ENCODE measurements at regions not wholly inside any gene's neighbourhood (a gene's known extent, or its start where the extent isn't known, plus 50 kb on each side); places are given as distances from the start of the nearest gene placed in this dataset.
"Not testable (repeated sequence)": the region's sequence is repeated elsewhere in the genome, so short reads cannot be mapped to it uniquely, and the experiment has no call there.

DNA sequence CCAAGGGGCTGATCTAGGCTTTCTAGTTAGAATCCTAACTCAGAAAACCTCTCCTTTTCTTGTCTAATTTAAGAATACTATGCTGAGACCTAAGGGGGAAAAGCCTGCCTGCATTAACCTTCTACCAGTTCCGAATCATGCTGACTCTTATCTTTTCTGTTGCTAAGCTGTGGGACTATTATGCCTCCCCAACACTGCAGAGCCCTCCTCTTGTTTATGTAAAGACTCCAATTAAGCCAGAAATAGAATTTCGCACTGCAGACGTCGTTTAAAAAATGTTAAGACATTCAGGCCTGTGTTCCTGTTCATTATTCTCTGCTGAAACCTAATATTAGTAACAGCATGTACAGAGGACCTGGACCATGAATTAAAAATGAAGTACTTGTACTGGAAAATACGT is 310.6 kb upstream of the ATP11B start:
- DNase-seq = no peak

DNA sequence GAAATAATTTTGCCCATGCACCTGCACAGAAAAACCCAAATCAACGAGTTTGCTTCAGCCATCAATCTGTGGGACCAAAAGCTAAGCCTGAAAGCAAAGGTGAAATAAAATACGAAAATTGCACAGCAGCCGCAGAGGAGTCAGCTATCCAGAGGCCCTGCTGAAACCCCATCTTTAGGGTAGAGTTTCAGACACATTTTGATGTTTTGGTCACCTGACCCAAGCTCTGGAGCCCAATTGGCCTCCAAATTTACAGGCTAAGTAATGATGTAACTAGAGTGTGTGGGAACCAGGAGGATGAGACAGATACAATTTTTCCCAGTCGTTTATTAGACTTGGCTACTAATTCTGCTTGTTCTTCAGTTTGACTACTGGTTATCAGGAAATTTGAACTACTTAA is 308.6 kb upstream of the ATP11B start:
- DNase-seq = no peak

DNA sequence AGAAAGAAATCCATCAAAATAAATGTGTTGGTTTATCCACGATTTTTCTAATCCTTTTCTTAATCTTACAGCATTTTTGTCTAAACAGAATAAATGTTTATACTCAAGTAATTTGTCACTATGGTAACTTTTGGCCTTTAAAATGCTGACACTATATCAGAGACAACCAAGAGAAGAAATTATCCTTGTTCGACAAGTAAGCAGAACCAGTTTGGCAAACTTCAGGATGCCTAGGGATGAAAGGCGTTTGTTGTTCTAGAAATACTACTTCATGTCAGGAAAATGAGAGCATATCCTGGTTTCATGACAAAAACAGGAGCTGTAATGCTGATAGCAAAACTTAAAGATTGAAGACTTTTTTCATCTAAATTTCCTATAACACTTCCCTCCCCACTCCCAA is 308.0 kb upstream of the ATP11B start:
- no peak for DNase-seq

DNA sequence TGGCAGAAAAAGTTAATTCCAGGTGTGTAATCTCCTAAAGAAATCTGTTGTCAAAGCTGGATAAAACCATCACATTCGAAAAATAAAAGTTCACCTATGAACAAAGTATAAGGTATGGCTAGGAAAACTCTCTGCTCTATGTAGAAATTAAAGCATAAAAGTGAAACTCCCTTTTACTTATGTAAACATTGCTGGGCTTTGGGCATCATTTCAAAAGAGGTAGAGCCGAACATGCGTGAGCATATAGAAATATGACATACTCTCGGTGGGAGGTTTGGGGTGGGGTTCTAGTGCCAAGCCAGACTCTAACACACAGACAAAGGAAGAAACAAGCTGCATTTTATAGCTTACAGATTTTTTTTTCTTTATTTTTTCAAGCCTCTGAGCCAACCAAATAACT is 306.8 kb upstream of the ATP11B start:
- no peak for DNase-seq

DNA sequence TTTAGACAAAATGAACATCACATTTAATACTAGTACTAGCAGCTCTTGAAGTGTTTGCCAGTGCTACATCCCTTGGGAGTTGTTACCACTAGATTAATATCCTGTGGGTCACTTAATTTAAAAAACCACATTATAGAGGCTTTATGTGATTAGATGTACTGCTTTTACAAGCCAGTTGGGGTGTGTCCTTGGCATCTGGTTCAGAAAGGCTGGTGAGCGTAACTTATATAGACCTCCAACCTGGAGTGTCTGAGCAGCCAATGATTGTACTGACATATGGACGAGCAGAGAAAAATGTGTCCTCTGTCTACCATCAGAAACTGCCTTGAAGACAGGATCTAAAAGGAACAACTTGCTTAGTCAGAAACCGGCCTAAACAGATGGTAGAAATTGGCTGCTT is 306.2 kb upstream of the ATP11B start:
- no peak for DNase-seq

DNA sequence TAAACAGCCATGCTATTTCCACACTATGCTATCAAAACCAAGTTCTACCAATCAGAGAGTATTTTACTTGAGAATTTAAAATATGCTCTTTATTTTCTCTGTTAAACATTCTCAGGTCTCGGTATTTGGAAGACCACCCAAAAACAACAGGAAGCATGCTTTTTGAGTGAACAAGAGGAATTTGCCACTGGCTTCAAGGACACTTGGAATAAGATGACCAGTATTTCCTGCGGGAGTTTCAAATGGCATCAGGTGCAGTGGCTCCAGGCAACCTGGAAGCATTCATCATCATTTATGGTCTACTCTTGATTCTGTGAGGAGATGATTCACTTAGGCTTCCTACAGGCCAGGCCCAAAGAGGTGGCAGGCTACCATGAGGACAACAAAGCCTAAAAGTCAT is 305.7 kb upstream of the ATP11B start:
- DNase-seq = no peak

DNA sequence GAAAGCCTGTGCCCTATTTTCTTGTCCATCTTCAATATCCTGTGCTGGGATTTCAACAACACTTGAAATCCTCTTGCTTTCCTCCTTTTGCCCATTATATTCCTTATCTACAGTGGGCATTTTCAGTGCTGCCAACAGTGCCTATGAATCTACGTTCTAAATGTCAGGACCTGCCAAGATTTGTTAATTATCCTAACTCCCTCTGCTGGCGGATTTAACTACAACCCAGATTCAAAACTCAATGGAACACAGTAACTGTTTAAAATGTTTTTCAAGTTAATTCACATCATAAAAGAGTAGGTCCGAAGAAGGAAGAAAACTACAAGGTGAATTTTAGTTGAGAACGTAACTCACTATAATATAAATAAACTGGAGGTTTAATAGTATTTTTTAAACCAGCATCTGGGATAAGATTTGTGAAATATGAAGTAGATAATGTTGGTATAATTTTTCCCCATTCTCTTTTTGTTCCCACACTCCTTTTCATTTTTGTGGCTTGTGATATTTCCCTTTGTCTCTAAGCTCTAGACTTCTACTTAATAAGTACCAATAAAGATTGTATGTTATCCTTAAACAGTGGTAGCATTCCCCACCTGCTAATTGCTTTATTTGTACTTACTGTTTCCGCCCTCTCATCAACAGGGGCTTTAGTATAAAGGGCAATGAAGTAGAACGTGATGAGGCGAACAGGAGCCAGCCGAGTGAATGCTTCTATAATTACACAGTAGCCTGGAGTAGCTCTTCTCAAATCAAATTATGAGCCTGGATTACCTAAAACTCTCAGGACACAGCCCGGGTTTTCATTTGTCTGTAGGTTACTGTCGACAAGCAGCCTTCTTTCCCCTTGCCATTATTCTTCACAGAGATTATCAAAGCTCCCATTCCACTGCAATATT is 302.5 kb upstream of the ATP11B start:
- no peak for DNase-seq

DNA sequence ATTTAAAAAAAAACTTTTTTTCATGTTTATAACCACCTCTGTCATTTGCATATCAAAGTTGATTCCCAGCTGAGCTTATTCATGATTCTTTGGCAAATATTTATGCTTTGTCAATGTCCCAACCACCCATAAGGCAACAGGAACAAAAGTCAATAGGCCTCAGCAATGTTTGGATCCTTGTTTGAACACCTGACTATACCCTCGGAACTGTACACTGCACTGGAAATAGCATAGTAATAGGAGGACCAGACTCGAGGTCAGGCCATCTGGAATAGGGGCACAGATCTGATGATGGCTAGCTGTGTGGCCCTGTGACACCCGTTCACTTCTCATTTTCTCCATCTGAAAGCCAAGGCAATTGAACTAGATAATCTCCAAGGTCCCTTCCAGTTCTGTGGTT is 301.7 kb upstream of the ATP11B start:
- no peak for DNase-seq

DNA sequence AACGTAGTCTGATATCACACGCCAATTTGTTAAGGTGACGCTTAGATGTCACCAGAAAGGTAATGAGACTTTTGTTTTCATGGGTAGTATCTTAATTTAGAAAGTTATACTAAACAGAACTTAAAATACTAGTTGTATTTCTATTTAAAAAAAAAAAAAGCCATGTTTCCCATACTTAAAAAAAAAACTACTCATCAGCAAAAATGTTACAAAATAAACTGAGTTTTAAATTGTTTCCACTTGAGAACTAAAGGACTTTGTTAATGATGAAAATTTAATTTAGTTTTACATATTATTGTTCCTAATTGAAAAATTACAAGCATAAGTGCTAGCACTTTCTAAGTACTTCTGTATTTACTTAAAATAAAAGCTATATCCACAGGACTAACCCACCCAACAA is 300.8 kb upstream of the ATP11B start:
- DNase-seq = no peak

DNA sequence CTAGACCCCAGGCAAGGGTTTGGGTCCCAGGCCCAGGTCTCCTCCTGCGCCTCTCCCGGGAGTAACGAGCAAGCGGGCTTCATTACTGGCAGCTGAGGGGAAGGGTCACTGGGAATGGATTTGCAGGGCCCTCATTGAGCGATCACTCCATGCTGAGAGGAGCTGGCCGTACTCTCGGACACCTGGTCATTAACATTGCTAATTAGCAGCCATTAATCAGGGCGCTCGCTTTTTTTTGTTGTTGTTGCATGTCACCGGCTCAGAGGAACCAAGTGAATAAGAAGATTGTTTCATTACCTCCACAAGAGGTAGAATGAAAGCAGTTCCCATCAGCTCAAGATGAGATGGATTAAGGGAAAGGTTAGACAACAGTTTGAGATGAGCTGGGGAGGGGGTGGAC is 293.0 kb upstream of the ATP11B start:
- no peak for DNase-seq

DNA sequence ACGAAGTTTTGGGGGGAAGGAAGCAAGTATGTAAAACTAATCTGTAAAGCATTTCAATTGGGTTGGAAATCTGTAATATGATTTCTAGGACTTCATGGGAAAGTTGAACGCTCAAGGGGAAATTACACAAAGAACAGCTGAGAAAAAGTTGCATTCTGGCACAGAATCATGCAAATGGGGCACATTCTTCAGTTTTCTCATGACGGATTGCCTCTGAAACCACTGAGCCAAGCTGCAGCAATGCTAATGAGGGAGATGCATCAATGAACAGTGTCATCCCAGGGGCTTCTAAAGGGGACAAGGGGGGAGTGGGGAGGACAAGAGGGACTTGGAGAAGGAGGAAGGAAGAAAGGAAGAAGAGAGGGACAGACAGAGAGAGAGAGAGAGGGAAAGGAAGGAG is 291.4 kb upstream of the ATP11B start:
- no peak for DNase-seq

DNA sequence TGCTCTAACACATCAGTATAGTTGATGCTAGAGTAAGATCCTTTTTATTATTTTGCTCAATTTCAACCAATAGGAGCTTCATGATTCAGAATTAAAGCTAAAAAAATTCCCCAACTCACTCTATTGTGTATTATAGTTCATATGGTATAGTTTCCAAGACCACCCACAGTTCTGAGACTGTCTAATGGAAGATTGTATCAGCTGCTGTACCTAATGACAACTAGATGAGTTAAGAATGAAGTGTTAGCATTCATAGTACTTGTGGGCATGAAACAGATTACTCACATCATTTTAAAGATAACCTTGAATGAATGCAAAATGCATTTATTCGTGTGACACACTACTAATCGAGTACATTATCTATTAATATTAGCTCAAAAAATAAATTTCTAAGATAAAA is 289.9 kb upstream of the ATP11B start:
- DNase-seq = no peak

DNA sequence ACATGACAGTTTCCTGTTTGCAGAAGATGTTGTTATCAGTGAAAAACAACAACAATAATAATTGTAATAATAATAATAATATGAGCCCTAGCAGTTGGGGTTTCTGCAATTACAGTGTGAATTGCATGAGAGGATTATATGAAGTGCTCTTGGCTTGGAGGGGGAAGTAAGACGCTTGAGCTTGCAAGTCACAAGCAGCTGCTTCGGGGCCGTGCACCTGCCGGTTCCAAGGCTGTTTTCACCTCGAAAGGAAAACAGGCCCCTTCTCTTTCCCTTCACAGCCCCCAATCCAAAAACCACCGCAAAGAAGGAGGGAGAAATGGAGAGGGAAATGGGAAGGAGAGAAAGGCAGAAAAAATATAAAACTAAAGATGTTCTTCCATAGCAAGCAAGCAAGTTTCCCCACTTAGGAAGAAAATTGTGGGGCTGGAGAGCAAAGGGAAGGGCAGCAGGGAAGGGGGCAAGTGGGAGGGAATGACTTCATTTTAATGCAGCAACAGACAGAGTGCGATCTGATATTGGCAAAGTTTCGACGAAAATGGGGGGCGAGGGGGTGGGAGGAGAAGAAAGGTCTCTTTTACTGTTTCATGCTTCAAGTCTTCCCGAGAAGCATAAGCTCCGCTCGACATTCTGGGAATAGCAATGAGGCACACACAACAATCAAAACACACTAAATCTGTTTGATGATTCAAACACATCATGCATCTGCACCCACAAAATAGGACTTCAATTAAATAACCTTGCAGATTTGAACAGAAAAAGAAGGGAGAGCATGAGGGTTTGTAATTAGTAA is 284.2 kb upstream of the ATP11B start:
- DNase-seq = no peak

DNA sequence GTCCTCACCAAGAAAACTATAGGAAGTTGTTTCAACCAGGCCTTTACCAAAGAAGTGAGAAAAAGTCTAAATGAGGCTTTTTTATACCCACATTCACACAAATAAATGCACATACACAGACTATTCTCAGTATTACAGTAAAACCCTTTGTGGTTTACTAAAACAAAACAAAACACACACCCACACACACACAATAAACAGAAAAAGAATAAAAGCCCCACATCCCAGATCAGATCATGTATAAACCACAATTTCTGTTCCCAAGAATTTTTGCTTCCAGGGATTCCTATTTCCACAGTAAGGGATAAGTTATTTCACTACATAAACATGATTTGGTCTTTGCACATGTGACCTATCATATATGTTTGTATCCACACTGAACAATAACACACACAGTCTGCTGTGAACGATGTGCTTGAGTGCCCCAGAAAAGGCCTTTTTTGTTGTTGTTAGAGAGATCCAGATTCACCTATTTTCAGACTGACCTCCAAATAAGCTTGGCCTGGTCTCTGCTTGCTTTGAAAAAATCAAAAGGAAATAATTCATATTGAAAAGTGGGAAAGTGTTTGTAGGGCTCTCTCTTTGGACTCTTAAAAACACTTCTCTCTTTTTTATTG is 283.4 kb upstream of the ATP11B start:
- no peak for DNase-seq

DNA sequence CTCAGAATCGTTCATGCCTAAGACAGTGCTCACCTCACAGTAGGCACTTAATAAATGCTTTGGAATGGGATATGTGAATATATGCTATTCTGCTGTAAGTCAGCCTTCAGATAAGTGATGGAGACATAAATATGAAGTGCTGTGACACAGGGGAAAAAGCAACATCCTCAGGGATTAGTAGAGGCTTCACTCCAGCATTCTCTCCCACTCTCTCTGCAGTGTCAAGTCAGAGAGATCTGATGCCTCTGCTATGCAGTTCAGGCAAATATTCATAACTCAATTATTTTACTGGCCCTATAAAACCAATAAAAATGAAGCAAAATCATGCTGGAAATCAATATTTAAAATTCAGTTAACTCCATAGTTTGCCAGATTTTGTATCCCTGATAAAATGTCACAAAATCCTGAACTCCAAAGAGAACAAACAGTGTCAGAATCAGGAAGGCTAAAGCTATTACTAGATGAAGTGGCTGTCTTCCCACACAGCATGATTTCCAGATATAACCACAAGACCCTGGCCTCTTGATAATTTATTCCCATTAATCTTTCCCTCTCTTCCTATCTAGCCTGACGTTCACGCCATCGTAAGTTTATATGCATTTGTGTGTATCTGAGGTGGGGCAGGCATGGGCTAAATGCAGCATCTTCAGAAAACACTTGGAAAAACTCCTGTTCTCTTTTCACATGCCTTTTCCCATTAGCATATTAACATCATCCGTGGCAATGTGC is 278.9 kb upstream of the ATP11B start:
- DNase-seq = no peak

DNA sequence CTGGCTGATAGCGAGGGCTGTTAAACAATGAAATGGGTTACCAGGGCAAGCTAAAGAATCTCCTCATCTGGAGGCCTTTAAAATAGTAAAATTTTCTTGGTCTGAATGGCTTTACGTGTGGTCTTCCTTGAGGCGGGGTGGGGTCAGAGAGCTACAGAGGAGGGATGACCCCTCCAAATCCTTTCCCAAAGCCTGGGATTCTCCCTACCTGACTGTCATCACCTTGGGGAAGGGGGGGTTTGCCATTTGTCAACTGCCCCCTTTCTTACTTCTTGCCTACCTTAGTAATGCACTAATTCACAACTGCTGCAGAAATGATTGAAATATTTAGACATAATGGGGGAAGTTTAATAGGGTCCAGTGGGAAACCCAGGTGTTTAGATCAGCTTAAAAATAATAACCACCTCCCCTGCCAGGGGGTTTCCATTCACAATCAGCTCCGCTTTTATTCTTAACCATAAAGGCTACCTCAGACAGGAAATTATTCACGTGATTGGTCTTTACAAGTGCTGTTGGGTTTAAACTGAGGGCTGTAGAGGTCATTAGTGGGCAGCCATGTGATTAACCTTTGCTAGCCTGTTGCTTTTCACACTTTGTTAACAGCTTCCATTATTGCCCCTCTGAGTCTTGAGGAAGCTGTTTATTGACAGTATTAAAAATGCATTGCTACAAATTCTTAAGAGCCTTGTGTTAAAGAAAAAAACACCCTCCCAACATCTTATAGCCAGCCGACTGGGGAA is 276.5 kb upstream of the ATP11B start:
- DNase-seq = no peak

DNA sequence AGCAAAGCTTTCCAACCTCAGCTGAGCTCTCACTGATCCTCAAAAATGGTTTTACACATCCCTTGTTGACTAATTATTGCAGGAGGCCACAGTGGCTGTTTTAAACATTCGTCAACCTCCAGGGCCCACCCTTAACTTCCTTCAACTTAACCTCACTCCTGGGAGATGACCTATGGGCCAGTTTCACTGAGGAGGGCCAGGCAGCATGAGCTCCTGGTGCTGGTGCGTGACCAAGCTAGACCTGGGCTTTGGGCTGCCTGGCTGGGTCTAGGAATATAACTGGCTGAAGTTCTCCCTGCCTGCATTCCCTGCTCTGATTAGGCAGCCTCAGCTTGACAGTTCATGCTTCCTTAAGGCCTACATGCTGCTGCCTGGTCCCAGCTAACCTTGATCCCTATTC is 273.7 kb upstream of the ATP11B start:
- DNase-seq = no peak

DNA sequence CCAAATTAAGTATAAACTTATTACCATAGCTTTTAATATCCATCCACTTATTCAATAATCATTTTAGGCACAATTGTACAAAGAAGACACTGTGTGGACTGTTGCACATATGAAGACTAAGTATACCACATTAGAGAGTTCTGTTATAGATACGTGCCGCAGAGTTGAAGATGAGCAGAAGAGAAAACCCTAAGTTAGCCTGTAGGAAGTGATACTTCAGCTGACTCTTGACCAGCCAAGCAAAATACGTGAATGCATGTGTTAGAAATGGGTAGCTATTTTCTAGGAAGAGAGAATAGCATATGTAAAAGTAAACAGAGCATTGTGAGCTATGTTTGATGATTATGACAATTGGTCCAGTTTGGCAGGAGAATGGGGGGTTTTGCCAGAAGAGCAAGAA is 272.0 kb upstream of the ATP11B start:
- no peak for DNase-seq

DNA sequence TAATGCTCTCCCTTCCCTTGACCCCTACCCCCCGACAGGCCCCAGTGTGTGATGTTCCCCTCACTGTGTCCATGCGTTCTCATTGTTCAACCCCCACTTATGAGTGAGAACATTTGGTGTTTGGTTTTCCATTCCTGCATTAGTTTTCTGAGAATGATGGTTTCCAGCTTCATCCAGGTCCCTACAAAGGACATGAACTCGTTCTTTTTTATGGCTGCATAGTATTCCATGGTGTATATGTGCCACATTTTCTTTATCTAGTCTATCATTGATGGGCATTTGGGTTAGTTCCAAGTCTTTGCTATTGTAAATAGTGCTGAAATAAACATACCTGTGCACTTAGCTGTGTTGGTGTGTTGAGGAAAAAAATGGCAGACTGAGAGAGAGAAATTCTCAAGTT is 269.9 kb upstream of the ATP11B start:
- not testable (repeated sequence) for DNase-seq

DNA sequence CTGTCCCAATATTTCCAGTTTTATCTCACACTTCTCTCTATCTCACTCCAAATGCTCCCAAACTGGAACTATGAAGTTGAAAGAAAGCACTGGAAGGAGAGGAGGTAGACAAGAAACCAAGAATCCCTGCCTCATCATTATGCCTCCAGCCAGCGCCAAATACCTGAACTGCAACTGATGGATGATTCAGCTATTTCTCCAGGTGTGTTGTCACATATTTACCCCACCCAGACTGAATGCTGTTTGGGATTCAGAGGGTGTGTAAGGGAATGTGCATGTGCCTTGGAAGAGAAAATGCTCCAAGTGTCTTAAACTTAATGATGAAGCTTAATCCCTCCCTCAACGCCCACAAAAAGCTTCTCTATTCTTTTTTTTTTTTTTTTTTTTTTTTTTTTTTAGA is 269.5 kb upstream of the ATP11B start:
- DNase-seq = no peak

DNA sequence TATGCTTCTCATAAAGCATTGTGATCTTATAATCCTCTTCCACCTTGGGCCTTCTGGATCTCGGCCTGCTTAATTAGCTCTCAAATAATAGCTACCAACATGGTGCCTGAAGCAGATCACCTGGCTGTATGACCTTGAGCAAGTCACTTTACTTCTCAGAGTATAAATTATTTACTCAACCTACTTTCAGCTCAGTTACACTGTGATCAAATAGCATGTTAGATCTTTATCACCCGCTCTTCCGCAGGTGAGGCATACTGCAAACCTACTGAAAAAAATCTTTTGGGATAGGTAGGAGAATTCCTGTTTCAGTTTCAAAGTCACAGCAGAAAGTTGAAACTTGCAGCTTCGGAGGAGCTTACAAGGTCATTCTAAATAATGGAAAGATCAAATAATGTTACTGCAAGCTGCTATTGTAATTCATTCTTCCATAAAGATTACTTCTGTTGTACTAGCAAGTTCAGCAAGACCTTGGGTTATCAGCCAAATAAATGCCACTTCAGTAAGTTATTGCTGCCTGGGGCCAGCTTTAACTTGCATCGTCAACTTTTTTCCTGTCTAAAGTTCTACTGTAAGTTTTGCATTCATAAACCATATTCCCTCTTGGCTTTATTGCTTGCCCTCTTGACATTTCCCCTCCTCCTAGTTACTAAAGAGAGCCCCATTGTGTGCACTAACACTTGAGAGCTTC is 268.4 kb upstream of the ATP11B start:
- DNase-seq = no peak

Measured in GDM1 (cell line).